ENCODE measurements at regions not wholly inside any gene's neighbourhood (a gene's known extent, or its start where the extent isn't known, plus 50 kb on each side); places are given as distances from the start of the nearest gene placed in this dataset.

- no peak for TF ChIP-seq NR3C1 (IDR thresholded peaks at IDR 0.05)
- TF ChIP-seq POLR2A (IDR thresholded peaks at IDR 0.05; ENCODE audit: low read length) = no peak
- TF ChIP-seq HMGXB4 (CRISPR knock-in tag; IDR thresholded peaks at IDR 0.05; ENCODE audit: borderline replicate concordance) = no peak
- TF ChIP-seq KDM5A (IDR thresholded peaks at IDR 0.05) = no peak
- TF ChIP-seq RNF2 (IDR thresholded peaks at IDR 0.05; ENCODE audit: borderline replicate concordance, low read depth) = no peak
- TF ChIP-seq POLR2AphosphoS2 (conservative IDR thresholded peaks at IDR 0.05; ENCODE audit: low read length) = no peak
- TF ChIP-seq TP53 (CRISPR knock-in tag; IDR thresholded peaks at IDR 0.05) = no peak
- no peak for TF ChIP-seq PBX3 (IDR thresholded peaks at IDR 0.05)
- no peak for TF ChIP-seq RCOR1 (IDR thresholded peaks at IDR 0.05; ENCODE audit: low read depth, low read length)
- TF ChIP-seq RFX5 (IDR thresholded peaks at IDR 0.05) = no peak
- no peak for TF ChIP-seq ESRRA (IDR thresholded peaks at IDR 0.05; ENCODE audit: borderline replicate concordance, low read length)
- TF ChIP-seq MAX (IDR thresholded peaks at IDR 0.05) = no peak
- no peak for TF ChIP-seq ZC3H11A (IDR thresholded peaks at IDR 0.05)
- TF ChIP-seq SREBF2 (IDR thresholded peaks at IDR 0.05) = no peak
Measured at GRCh38 chr12:115075552-115076170, 391.7 kb upstream of the TBX3 start.

Measured in A549 (cell line).